Adrenal gland (tissue), 9 donors: ENCODE measurements at regions not wholly inside any gene's neighbourhood (a gene's known extent, or its start where the extent isn't known, plus 50 kb on each side); places are given as distances from the start of the nearest gene placed in this dataset.

Source experiments
- DNase-seq, 7 donors: peaks; one replicate each; pipeline ENCODE4 v3.0.0-alpha.2; 2019 to 2020
- H3K27ac ChIP-seq, 5 donors: fragments of 200-600 bp; sonication (generic) in 4 of 5; 1 replicate in 3 of 5; 2 replicates in 2 of 5; pipeline versions ENCODE4 v1.5.1 to v1.8.0; 2016 to 2020; ENCODE audit warnings: mild to moderate bottlenecking in 1 of 5
- H3K27me3 ChIP-seq: fragments of 200-600 bp; 2 replicates; pipeline ENCODE4 v1.8.0; 2021
- H3K36me3 ChIP-seq, 2 donors: fragments of 200-600 bp; replicated peaks in 1 of 2; 1 replicate in 1 of 2; 2 replicates in 1 of 2; pipeline versions ENCODE4 v1.5.1 to v1.8.0; 2018 to 2022
- H3K4me1 ChIP-seq, 2 donors: fragments of 200-600 bp; replicated peaks in 1 of 2; 1 replicate in 1 of 2; 2 replicates in 1 of 2; pipeline versions ENCODE4 v1.5.1 to v1.8.0; 2018 to 2021
- H3K4me3 ChIP-seq, 4 donors: fragments of 200-600 bp; sonication (generic) in 3 of 4; one replicate each; pipeline ENCODE4 v1.5.1; 2016 to 2018
- H3K9me3 ChIP-seq, 3 donors: fragments of 200-600 bp; sonication (generic) in 1 of 3; replicated peaks in 1 of 3; 1 replicate in 2 of 3; 2 replicates in 1 of 3; pipeline versions ENCODE4 v1.5.1 to v1.8.0; 2016 to 2021
- CTCF ChIP-seq, 6 experiments: fragments of 450-650 bp in 4 of 6; fragments of 200-600 bp in 2 of 6; sonication (generic) in 1 of 6; IDR thresholded peaks; 1 replicate in 5 of 6; 2 replicates in 1 of 6; pipeline versions ENCODE4 v1.5.1 to v1.8.0; 2016 to 2021; ENCODE audit warnings: antibody characterized with exemption in 6 of 6, mild to moderate bottlenecking in 2 of 6, moderate library complexity in 1 of 6
- POLR2A ChIP-seq, 2 donors: fragments of 450-650 bp; IDR thresholded peaks; one replicate each; pipeline ENCODE4 v1.6.1; 2017; ENCODE audit warnings: antibody characterized with exemption in 2 of 2, mild to moderate bottlenecking in 2 of 2, moderate library complexity in 1 of 2
- WGBS, 4 donors: extraction: QIAGEN DNeasy Blood & Tissue Kit in 2 of 4; methylation state at CpG; one replicate each; pipeline versions ENCODE4 v1.1.5 to v1.1.7; 2013 to 2017; 5-methylcytosine and 5-hydroxymethylcytosine counted together
- intact Hi-C, 2 donors: fragments of 100-400 bp; cut with DNase I; formaldehyde crosslinking; loops; one replicate each; pipeline versions ENCODE4 v1.14.1 to v1.15.0; 2022 to 2023
- donor health status: healthy with polysubstance abuse.
- donor health status: Bipolar disorder and iron deficiency.
- donor health status: DM: yes; HTN: yes; CAD: no.
- donor health status: DM: no; HTN: no; CAD: no.
- donor health status: DM: no; HTN: no; CAD: no.

- no peak for TF ChIP-seq CTCF (IDR thresholded peaks at IDR 0.05)
- TF ChIP-seq POLR2A (IDR thresholded peaks at IDR 0.05) = no peak
- Histone ChIP-seq H3K4me3 (no peak overlapping the region), H3K9me3 (no peaks in the 10 kb centered on the region), H3K36me3 (no peaks in the 10 kb centered on the region), H3K27ac (no peak overlapping the region), H3K4me1 (no peaks in the 10 kb centered on the region), H3K27me3 (no peaks in the 10 kb centered on the region)
- DNase-seq = no peak
- intact Hi-C loops = no loop called here
Observed at GRCh38 chr6:81144346-81144745, 608.1 kb downstream of the TENT5A start.

DNA sequence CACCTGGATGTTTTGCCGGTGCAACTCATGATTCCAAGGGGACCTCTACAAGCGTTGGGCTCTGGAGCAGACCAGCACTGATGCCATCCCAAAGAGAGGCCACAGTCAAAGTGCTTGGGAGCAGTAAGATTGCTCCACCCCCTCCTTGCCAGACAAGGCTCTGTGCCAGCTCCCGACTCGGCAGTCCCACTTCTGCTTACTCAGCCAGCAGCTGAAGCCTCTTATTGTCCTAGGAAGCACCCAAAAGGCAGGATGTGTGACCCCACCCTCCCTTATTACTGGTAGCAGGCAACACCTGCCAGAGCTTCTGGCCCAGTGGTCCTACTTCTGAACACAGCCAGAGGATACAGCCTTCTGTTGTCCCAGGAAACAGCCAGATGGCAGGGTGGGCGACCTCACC is 614.2 kb downstream of the TENT5A start:
- intact Hi-C loops = no loop called here
- no peaks in the 10 kb centered on the region for H3K9me3 ChIP-seq
- WGBS, 4 donors = 73 to 100% (median 76%) methylated on average over 1 to 5 of the region's 5 CpGs
- H3K27me3 ChIP-seq = no peaks in the 10 kb centered on the region
- TF ChIP-seq POLR2A (IDR thresholded peaks at IDR 0.05) (no peak), CTCF (IDR thresholded peaks at IDR 0.05) (no peak)
- no peak overlapping the region for H3K27ac ChIP-seq
- no peaks in the 10 kb centered on the region for H3K4me1 ChIP-seq
- no peaks in the 10 kb centered on the region for H3K36me3 ChIP-seq
- H3K4me3 ChIP-seq = no peak overlapping the region
- DNase-seq = no peak

- Histone ChIP-seq H3K9me3 (no peaks in the 10 kb centered on the region), H3K36me3 (no peaks in the 10 kb centered on the region), H3K27me3 (no peaks in the 10 kb centered on the region), H3K27ac (no peak overlapping the region), H3K4me3 (no peak overlapping the region), H3K4me1 (no peaks in the 10 kb centered on the region)
- intact Hi-C loops = no loop called here
- no peak for DNase-seq
- TF ChIP-seq POLR2A (IDR thresholded peaks at IDR 0.05) (no peak), CTCF (IDR thresholded peaks at IDR 0.05) (no peak)
- 56 to 63% (median 59%) methylated on average over 1 of the region's 1 CpG for WGBS, 4 donors
Observed at GRCh38 chr6:81130969-81131368, 621.5 kb downstream of the TENT5A start.

GRCh38 chr6:81130061-81130460 is 622.4 kb downstream of the TENT5A start:
- no peaks in the 10 kb centered on the region for H3K36me3 ChIP-seq
- WGBS, 4 donors = 57 to 66% (median 61%) methylated on average over 2 of the region's 2 CpGs
- no peaks in the 10 kb centered on the region for H3K9me3 ChIP-seq
- intact Hi-C loops = no loop called here
- no peaks in the 10 kb centered on the region for H3K4me1 ChIP-seq
- no peak overlapping the region for H3K27ac ChIP-seq
- H3K4me3 ChIP-seq = no peak overlapping the region
- TF ChIP-seq CTCF (IDR thresholded peaks at IDR 0.05) (no peak), POLR2A (IDR thresholded peaks at IDR 0.05) (no peak)
- no peaks in the 10 kb centered on the region for H3K27me3 ChIP-seq
- no peak for DNase-seq
